Transverse colon (tissue), 3 donors: ENCODE measurements at regions not wholly inside any gene's neighbourhood (a gene's known extent, or its start where the extent isn't known, plus 50 kb on each side); places are given as distances from the start of the nearest gene placed in this dataset.

Experiments used
- CTCF ChIP-seq, 5 experiments: fragments of 200-600 bp in 3 of 5; fragments of 450-650 bp in 2 of 5; sonication (generic) in 3 of 5; IDR thresholded peaks; 1 replicate in 2 of 5; 2 replicates in 3 of 5; pipeline ENCODE4 v1.5.1; 2016 to 2017; ENCODE audit warnings: antibody characterized with exemption in 5 of 5, inconsistent platforms in 3 of 5, mild to moderate bottlenecking in 2 of 5, moderate library complexity in 1 of 5
- EP300 ChIP-seq: sonication (generic); formaldehyde crosslinking; IDR thresholded peaks from one replicate; pipeline ENCODE4 v1.6.1; 2017; ENCODE audit warnings: antibody characterized with exemption, low read depth
- POLR2A ChIP-seq: fragments of 450-650 bp; IDR thresholded peaks from one replicate; pipeline ENCODE4 v1.6.1; 2016; ENCODE audit warnings: antibody characterized with exemption, mild to moderate bottlenecking, moderate library complexity

GRCh38 chr9:17996728-17997127 lies 417.9 kb downstream of the SH3GL2 start:
- TF ChIP-seq CTCF (IDR thresholded peaks at IDR 0.05) (no peak), POLR2A (no peak), EP300 (no peak)
